ENCODE measurements at regions not wholly inside any gene's neighbourhood (a gene's known extent, or its start where the extent isn't known, plus 50 kb on each side); places are given as distances from the start of the nearest gene placed in this dataset.

- H3K36me3 ChIP-seq (ENCODE audit: control insufficient read depth in 2 of 3, insufficient read depth in 3 of 3, low read length in 3 of 3), result no peaks in the 10 kb centered on the region
- no peaks in the 10 kb centered on the region for H3K9me3 ChIP-seq (ENCODE audit: control insufficient read depth in 2 of 3, insufficient read depth in 1 of 3, low read length in 3 of 3)
- FAIRE-seq (no peak), DNase-seq (no peak)
- intact Hi-C loops (cut with DNase I), result no loop called here
- no peaks in the 10 kb centered on the region for H3K27me3 ChIP-seq (ENCODE audit: control insufficient read depth, insufficient read depth, low read length)
- H3K4me1 ChIP-seq (ENCODE audit: control insufficient read depth in 2 of 3, insufficient read depth in 2 of 3, low read depth in 1 of 3, low read length in 3 of 3), result no peaks in the 10 kb centered on the region
- no peak overlapping the region for H3K9ac ChIP-seq (ENCODE audit: low read length in 3 of 3)
- TF ChIP-seq, protein P1, sequence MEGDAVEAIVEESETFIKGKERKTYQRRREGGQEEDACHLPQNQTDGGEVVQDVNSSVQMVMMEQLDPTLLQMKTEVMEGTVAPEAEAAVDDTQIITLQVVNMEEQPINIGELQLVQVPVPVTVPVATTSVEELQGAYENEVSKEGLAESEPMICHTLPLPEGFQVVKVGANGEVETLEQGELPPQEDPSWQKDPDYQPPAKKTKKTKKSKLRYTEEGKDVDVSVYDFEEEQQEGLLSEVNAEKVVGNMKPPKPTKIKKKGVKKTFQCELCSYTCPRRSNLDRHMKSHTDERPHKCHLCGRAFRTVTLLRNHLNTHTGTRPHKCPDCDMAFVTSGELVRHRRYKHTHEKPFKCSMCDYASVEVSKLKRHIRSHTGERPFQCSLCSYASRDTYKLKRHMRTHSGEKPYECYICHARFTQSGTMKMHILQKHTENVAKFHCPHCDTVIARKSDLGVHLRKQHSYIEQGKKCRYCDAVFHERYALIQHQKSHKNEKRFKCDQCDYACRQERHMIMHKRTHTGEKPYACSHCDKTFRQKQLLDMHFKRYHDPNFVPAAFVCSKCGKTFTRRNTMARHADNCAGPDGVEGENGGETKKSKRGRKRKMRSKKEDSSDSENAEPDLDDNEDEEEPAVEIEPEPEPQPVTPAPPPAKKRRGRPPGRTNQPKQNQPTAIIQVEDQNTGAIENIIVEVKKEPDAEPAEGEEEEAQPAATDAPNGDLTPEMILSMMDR (IDR thresholded peaks at IDR 0.05; ENCODE audit: borderline replicate concordance, extremely low read depth, insufficient read depth), result no peak
- no peak overlapping the region for H3K27ac ChIP-seq (ENCODE audit: low read depth in 2 of 2, low read length in 2 of 2)
- H3K4me3 ChIP-seq (ENCODE audit: low read length in 3 of 3), result no peak overlapping the region
Observed at GRCh38 chr14:36083317-36083716, 93.2 kb downstream of the PTCSC3 start.

- H3K27ac ChIP-seq (ENCODE audit: low read depth in 2 of 2, low read length in 2 of 2), result no peak overlapping the region
- intact Hi-C loops (cut with DNase I), result no loop called here
Observed at GRCh38 chr14:36078080-36078479, 98.4 kb downstream of the PTCSC3 start.

DNA sequence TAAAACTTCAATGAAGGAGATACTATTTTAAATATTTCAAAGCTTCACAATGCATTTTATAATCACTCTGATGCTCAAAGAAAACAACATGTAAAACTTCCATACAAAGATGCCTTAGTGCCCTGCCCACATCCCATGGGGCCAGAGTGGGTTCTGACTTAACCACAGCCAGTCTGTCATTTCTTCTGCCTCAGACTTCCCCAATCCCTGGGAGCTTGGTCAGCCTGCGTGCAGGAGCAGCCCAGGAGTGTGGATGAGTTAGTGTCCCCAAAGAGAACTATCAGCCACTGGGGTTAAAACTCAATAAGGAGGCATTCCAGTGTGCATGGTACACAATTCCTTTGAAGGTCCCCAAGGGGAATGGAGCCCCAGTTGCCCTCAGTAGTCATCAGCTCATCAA is 100.3 kb downstream of the PTCSC3 start:
- H3K27me3 ChIP-seq (ENCODE audit: control insufficient read depth, insufficient read depth, low read length), result no peaks in the 10 kb centered on the region
- H3K9ac ChIP-seq (ENCODE audit: low read length in 3 of 3), result no peak overlapping the region
- TF ChIP-seq, protein P1 (IDR thresholded peaks at IDR 0.05; ENCODE audit: borderline replicate concordance, extremely low read depth, insufficient read depth), result no peak
- H3K4me1 ChIP-seq (ENCODE audit: control insufficient read depth in 2 of 3, insufficient read depth in 2 of 3, low read depth in 1 of 3, low read length in 3 of 3), result no peaks in the 10 kb centered on the region
- DNase-seq (no peak), FAIRE-seq (no peak)
- no peak overlapping the region for H3K27ac ChIP-seq (ENCODE audit: low read depth in 2 of 2, low read length in 2 of 2)
- intact Hi-C loops (cut with DNase I), result no loop called here
- H3K36me3 ChIP-seq (ENCODE audit: control insufficient read depth in 2 of 3, insufficient read depth in 3 of 3, low read length in 3 of 3), result no peaks in the 10 kb centered on the region
- H3K9me3 ChIP-seq (ENCODE audit: control insufficient read depth in 2 of 3, insufficient read depth in 1 of 3, low read length in 3 of 3), result no peaks in the 10 kb centered on the region
- no peak overlapping the region for H3K4me3 ChIP-seq (ENCODE audit: low read length in 3 of 3)

More at GRCh38 chr14:36078080-36078479, 98.4 kb downstream of the PTCSC3 start:
- TF ChIP-seq, protein P1 (IDR thresholded peaks at IDR 0.05; ENCODE audit: borderline replicate concordance, extremely low read depth, insufficient read depth), result no peak
- H3K9ac ChIP-seq (ENCODE audit: low read length in 3 of 3), result no peak overlapping the region
- no peak overlapping the region for H3K4me3 ChIP-seq (ENCODE audit: low read length in 3 of 3)
- no peaks in the 10 kb centered on the region for H3K36me3 ChIP-seq (ENCODE audit: control insufficient read depth in 2 of 3, insufficient read depth in 3 of 3, low read length in 3 of 3)
- FAIRE-seq (no peak), DNase-seq (no peak)
- H3K27me3 ChIP-seq (ENCODE audit: control insufficient read depth, insufficient read depth, low read length), result no peaks in the 10 kb centered on the region
- no peaks in the 10 kb centered on the region for H3K9me3 ChIP-seq (ENCODE audit: control insufficient read depth in 2 of 3, insufficient read depth in 1 of 3, low read length in 3 of 3)
- no peaks in the 10 kb centered on the region for H3K4me1 ChIP-seq (ENCODE audit: control insufficient read depth in 2 of 3, insufficient read depth in 2 of 3, low read depth in 1 of 3, low read length in 3 of 3)

GRCh38 chr14:36075203-36075602 is 101.3 kb downstream of the PTCSC3 start:
- no peaks in the 10 kb centered on the region for H3K36me3 ChIP-seq (ENCODE audit: control insufficient read depth in 2 of 3, insufficient read depth in 3 of 3, low read length in 3 of 3)
- no peak overlapping the region for H3K4me3 ChIP-seq (ENCODE audit: low read length in 3 of 3)
- FAIRE-seq (no peak), DNase-seq (no peak)
- H3K9ac ChIP-seq (ENCODE audit: low read length in 3 of 3), result no peak overlapping the region
- no peaks in the 10 kb centered on the region for H3K4me1 ChIP-seq (ENCODE audit: control insufficient read depth in 2 of 3, insufficient read depth in 2 of 3, low read depth in 1 of 3, low read length in 3 of 3)
- TF ChIP-seq, protein P1 (IDR thresholded peaks at IDR 0.05; ENCODE audit: borderline replicate concordance, extremely low read depth, insufficient read depth), result no peak
- H3K27ac ChIP-seq (ENCODE audit: low read depth in 2 of 2, low read length in 2 of 2), result no peak overlapping the region
- H3K9me3 ChIP-seq (ENCODE audit: control insufficient read depth in 2 of 3, insufficient read depth in 1 of 3, low read length in 3 of 3), result no peaks in the 10 kb centered on the region
- no peaks in the 10 kb centered on the region for H3K27me3 ChIP-seq (ENCODE audit: control insufficient read depth, insufficient read depth, low read length)
- intact Hi-C loops (cut with DNase I), result no loop called here

All from kidney (tissue), 13 donors.